GM23338 (cell line): ENCODE measurements at regions not wholly inside any gene's neighbourhood (a gene's known extent, or its start where the extent isn't known, plus 50 kb on each side); places are given as distances from the start of the nearest gene placed in this dataset.

ENCODE experiments used
- ATAC-seq: fragments of 200-7000 bp; cut with Tn5 transposase; 3 replicates; pipeline ENCODE4 v1.9.1; 2020
- DNase-seq: peaks from one replicate; pipeline ENCODE4 v3.0.0-alpha.2; 2015; ENCODE audit warnings: low spot score
- H2AFZ ChIP-seq: fragments of 200-600 bp; sonication (generic); 2 replicates; pipeline ENCODE4 v1.8.0; 2016; ENCODE audit warnings: antibody characterized with exemption, mild to moderate bottlenecking, moderate library complexity
- H3F3A ChIP-seq: fragments of 200-600 bp; sonication (generic); replicated peaks from 2 replicates; pipeline ENCODE4 v1.8.0; 2017; ENCODE audit warnings: antibody characterized with exemption, mixed run types, low read depth
- H3K27ac ChIP-seq: fragments of 200-600 bp; sonication (generic); 2 replicates; pipeline ENCODE4 v1.6.1; 2016; ENCODE audit warnings: low read depth
- H3K27me3 ChIP-seq: fragments of 200-600 bp; sonication (generic); 2 replicates; pipeline ENCODE4 v1.8.0; 2016; ENCODE audit warnings: mild to moderate bottlenecking, mixed run types, moderate library complexity; ENCODE audit not compliant: insufficient read depth
- H3K36me3 ChIP-seq: fragments of 200-600 bp; sonication (generic); 2 replicates; pipeline ENCODE4 v1.8.0; 2016; ENCODE audit warnings: mild to moderate bottlenecking; ENCODE audit not compliant: insufficient read depth
- H3K4me1 ChIP-seq: fragments of 200-600 bp; sonication (generic); 2 replicates; pipeline ENCODE4 v1.8.0; 2016; ENCODE audit warnings: mild to moderate bottlenecking, moderate library complexity; ENCODE audit not compliant: insufficient read depth
- H3K4me2 ChIP-seq: fragments of 200-600 bp; sonication (generic); 2 replicates; pipeline ENCODE4 v1.7.1; 2017; ENCODE audit warnings: mixed run types
- H3K4me3 ChIP-seq: fragments of 200-600 bp; sonication (generic); 2 replicates; pipeline ENCODE4 v1.6.1; 2016; ENCODE audit warnings: mixed run types
- H3K79me2 ChIP-seq: fragments of 200-600 bp; sonication (generic); replicated peaks from 2 replicates; pipeline ENCODE4 v1.8.0; 2017; ENCODE audit warnings: mild to moderate bottlenecking; ENCODE audit not compliant: insufficient read depth
- H3K9me2 ChIP-seq: fragments of 200-600 bp; sonication (generic); 2 replicates; pipeline ENCODE4 v1.8.0; 2017; ENCODE audit not compliant: insufficient read depth
- H4K20me1 ChIP-seq: fragments of 200-600 bp; sonication (generic); replicated peaks from 2 replicates; pipeline ENCODE4 v1.8.0; 2017; ENCODE audit warnings: mild to moderate bottlenecking; ENCODE audit not compliant: insufficient read depth
- H3K27ac Mint-ChIP-seq: 2 replicates; pipeline ENCODE4 v1.8.0; 2020; ENCODE audit warnings: inconsistent platforms, mild to moderate bottlenecking, moderate library complexity, mixed read lengths
- H3K27me3 Mint-ChIP-seq: 3 replicates; pipeline ENCODE4 v1.8.0; 2022; ENCODE audit warnings: low read depth, mild to moderate bottlenecking, moderate library complexity, mixed read lengths, inconsistent platforms; ENCODE audit not compliant: insufficient read depth, poor library complexity
- H3K36me3 Mint-ChIP-seq: 3 replicates; pipeline ENCODE4 v1.8.0; 2021; ENCODE audit warnings: low read depth, mild to moderate bottlenecking, inconsistent platforms, moderate library complexity, mixed read lengths
- H3K4me1 Mint-ChIP-seq: 3 replicates; pipeline ENCODE4 v1.8.0; 2020; ENCODE audit warnings: mild to moderate bottlenecking, inconsistent platforms, mixed read lengths
- H3K4me3 Mint-ChIP-seq: 3 replicates; pipeline ENCODE4 v1.8.0; 2021; ENCODE audit warnings: moderate library complexity, mild to moderate bottlenecking, inconsistent platforms, mixed read lengths
- H3K9me3 Mint-ChIP-seq: 3 replicates; pipeline ENCODE4 v1.8.0; 2020; ENCODE audit warnings: moderate library complexity, mild to moderate bottlenecking, inconsistent platforms, mixed read lengths
- CREB1 ChIP-seq: fragments of 250-450 bp; sonication (Bioruptor Pico); IDR thresholded peaks from 2 replicates; pipeline ENCODE4 v1.5.0; 2020; ENCODE audit warnings: low read depth, mild to moderate bottlenecking, moderate library complexity
- CTCF ChIP-seq, 2 experiments: fragments of 200-600 bp in 1 of 2; sonication (generic) in 1 of 2; conservative IDR thresholded peaks; 2 replicates each; pipeline versions ENCODE4 v1.5.1 to v1.6.1; 2016 to 2017; ENCODE audit warnings: antibody characterized with exemption in 2 of 2, low read depth in 2 of 2, mild to moderate bottlenecking in 2 of 2, moderate library complexity in 1 of 2
- ETS1 ChIP-seq: IDR thresholded peaks from 2 replicates; pipeline ENCODE4 v1.6.1; 2016; ENCODE audit warnings: antibody characterized with exemption
- EZH2 ChIP-seq: fragments of 200-600 bp; sonication (generic); IDR thresholded peaks from one replicate; pipeline ENCODE4 v1.8.0; 2017; ENCODE audit warnings: antibody characterized with exemption, mild to moderate bottlenecking, low read depth; ENCODE audit not compliant: unreplicated experiment
- EZH2phosphoT487 ChIP-seq: fragments of 200-600 bp; sonication (generic); IDR thresholded peaks from one replicate; pipeline ENCODE4 v1.8.1; 2018; ENCODE audit warnings: antibody characterized with exemption; ENCODE audit not compliant: unreplicated experiment
- JUNB ChIP-seq: IDR thresholded peaks from one replicate; pipeline ENCODE4 v1.6.1; 2016; ENCODE audit warnings: antibody characterized with exemption; ENCODE audit not compliant: unreplicated experiment
- NANOG ChIP-seq: IDR thresholded peaks from 2 replicates; pipeline ENCODE4 v1.6.1; 2016; ENCODE audit warnings: antibody characterized with exemption, borderline replicate concordance
- POLR2AphosphoS5 ChIP-seq: IDR thresholded peaks from 2 replicates; pipeline ENCODE4 v1.6.1; 2016; ENCODE audit warnings: antibody characterized with exemption, low read depth
- REST ChIP-seq: IDR thresholded peaks from one replicate; pipeline ENCODE4 v1.6.1; 2018; ENCODE audit warnings: antibody characterized with exemption; ENCODE audit not compliant: unreplicated experiment
- STAT1 ChIP-seq: IDR thresholded peaks from one replicate; pipeline ENCODE4 v1.6.1; 2016; ENCODE audit warnings: antibody characterized with exemption; ENCODE audit not compliant: unreplicated experiment
- ZNF114 ChIP-seq: fragments of 250-450 bp; sonication (Bioruptor Pico); IDR thresholded peaks from 2 replicates; pipeline ENCODE4 v1.5.0; 2020; ENCODE audit warnings: mild to moderate bottlenecking, moderate library complexity
- ZNF331 ChIP-seq: fragments of 250-450 bp; sonication (Bioruptor Pico); IDR thresholded peaks from 2 replicates; pipeline ENCODE4 v1.5.0; 2020; ENCODE audit warnings: low read depth, mild to moderate bottlenecking, moderate library complexity
- ZNF462 ChIP-seq: fragments of 250-450 bp; sonication (Bioruptor Pico); IDR thresholded peaks from 2 replicates; pipeline ENCODE4 v1.5.0; 2020; ENCODE audit warnings: mild to moderate bottlenecking, moderate library complexity

- ATAC-seq, result no peak
- no peak overlapping the region for H3K27ac ChIP-seq
These were observed 111.3 kb upstream of the LGSN start for GRCh38 chr6:63430985-63431519.

More at GRCh38 chr6:63430985-63431519, 111.3 kb upstream of the LGSN start:
- no peak for TF ChIP-seq CTCF (conservative IDR thresholded peaks at IDR 0.05; ENCODE audit: low read depth in 2 of 2)
- no peak for TF ChIP-seq ZNF462 (CRISPR knock-in tag)
- no peak for TF ChIP-seq ETS1
- no peak for TF ChIP-seq POLR2AphosphoS5
- no peak for TF ChIP-seq EZH2phosphoT487
- TF ChIP-seq REST, result no peak
- no peak for TF ChIP-seq EZH2
- no peak for TF ChIP-seq ZNF114
- no peak for TF ChIP-seq NANOG
- no peak for TF ChIP-seq ZNF331
- TF ChIP-seq CREB1 (CRISPR knock-in tag), result no peak
- TF ChIP-seq JUNB, result no peak
- TF ChIP-seq STAT1, result no peak
- no peaks in the 10 kb centered on the region for H3K4me1 Mint-ChIP-seq
- H3K9me3 Mint-ChIP-seq, result peaks cover 15% of the 10 kb centered on the region; the same call in 2 of the 3 replicates
- Histone ChIP-seq H2AFZ (no peak overlapping the region), H3K4me3 (no peak overlapping the region), H3K79me2 (no peaks in the 10 kb centered on the region), H3K9me2 (no peaks in the 10 kb centered on the region), H4K20me1 (no peaks in the 10 kb centered on the region), H3K4me2 (no peak overlapping the region), H3K4me1 (no peaks in the 10 kb centered on the region), H3K36me3 (no peaks in the 10 kb centered on the region), H3F3A (no peaks in the 10 kb centered on the region), H3K27me3 (no peaks in the 10 kb centered on the region)
- no peak for DNase-seq
- no peak overlapping the region for H3K27ac Mint-ChIP-seq
- no peaks in the 10 kb centered on the region for H3K27me3 Mint-ChIP-seq
- no peak overlapping the region for H3K4me3 Mint-ChIP-seq
- H3K36me3 Mint-ChIP-seq, result no peaks in the 10 kb centered on the region
